ENCODE measurements at regions not wholly inside any gene's neighbourhood (a gene's known extent, or its start where the extent isn't known, plus 50 kb on each side); places are given as distances from the start of the nearest gene placed in this dataset.

DNA sequence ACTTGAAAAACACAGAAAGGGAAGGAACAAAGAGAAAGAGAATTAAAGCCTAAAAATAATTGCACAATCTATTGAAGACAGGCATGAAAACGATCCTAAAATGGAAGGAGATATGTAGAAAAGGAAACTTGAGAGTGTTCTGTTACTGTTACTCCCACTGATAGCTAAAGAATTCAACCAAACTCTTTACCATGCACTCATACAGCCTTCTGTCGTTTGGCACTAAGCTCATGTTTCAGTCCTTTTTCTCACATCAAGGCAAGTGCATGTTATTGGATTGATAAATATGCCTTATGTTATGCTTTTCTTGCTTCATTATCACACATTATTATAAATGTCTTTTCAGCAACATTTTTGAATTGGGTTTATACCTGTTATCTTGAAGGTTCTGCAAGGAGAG lies 696.5 kb downstream of the EFNA5 start:
- no peak for DNase-seq

DNA sequence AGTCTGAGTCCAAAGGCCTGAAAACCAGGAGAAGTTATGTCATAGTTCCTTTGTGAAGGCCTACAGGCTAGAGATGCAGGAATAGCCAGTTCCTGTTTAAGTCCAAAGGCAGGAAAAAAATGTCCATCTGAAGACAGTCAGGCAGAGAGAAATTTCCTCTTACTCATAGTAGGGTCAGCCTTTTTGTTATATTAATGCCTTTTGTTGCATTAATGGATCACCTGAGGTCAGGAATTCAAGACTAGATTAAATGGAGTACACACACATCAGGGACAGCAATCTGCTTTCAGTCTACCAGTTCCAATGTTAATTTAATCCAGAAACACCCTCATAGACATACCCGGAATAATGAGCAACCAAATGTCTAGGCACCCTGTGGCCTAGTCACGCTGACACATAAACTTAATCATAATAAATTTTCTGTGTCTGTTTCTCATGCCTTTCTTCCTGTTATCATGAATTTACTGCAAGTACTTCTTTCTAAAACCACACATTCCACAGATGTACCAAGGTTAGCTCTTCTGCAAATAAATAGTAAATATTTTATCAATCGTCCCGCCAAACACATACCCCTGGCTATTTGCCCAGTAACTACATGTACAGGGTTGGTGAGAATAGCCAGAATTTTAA lies 703.9 kb downstream of the EFNA5 start:
- no peak for DNase-seq

DNA sequence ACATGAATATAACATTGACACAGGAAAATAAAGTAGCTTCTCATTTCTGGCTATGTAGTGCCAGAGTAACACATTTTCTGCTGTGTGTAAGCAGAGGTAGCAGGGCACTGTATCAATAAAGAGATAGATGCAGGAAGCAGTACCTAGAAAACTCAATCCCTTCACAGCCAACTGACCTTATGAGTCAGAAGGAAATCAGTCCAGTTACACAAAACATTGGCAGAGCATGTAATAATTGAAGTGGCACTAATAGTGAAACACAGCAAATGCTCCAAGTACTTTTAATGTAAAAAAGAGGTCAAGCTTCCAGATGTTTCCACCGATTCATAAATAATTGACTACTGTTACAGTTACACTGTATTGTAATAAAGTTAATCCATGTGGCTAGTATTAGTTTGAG lies 706.6 kb downstream of the EFNA5 start:
- DNase-seq, result no peak

DNA sequence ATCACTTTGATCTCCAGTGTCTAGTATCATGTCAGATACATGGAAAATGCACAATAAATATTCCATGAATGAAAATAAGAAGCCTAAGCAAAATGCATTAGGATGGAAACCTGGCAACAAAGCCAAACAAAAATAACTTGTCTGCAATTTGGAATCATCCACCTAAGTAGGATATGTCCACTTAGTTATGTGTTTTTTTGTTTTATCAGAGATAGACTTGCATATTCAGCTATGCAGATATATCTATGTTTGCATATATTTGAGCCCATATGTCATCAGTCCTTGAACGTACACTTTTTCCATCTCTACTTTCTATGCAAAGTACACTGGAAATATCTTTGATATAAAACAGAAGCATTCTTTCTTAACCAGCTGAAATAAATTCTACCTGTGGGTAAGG lies 707.1 kb downstream of the EFNA5 start:
- DNase-seq, result no peak

DNA sequence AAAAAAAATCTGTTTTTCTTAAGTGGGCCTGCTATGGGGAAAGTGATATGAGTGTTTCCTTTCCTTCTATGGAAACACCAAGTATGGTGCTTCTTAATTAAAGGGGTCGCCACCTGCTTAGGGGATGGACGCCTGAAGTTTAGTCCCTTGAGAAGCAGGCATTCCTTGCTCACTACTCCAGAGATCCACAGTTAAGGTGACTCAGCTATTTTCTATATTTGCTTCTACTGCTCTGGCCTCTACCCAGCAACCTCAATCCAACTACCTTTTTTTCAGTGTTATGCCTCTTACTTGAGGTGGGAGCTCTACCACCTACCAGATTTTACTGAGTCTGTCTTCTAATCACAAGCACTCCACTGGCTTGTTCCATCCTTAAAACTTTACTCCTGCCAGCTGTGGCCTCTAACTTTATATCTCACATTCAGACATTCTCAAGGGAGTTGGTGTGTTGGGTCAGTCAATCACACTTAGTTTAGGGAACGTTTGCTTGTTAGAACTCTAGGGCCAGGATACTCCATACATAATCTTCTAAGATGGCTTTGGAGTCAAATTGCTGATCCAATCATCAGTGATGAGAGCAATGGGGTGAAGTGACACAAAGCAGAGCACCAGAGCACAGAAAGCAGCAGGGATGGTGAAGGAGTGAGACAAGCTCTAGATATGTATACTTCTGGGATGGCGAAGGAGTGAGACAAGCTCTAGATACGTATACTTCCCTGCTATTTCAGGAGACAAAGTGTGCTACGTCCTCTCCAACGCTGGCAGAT lies 708.1 kb downstream of the EFNA5 start:
- no peak for DNase-seq

DNA sequence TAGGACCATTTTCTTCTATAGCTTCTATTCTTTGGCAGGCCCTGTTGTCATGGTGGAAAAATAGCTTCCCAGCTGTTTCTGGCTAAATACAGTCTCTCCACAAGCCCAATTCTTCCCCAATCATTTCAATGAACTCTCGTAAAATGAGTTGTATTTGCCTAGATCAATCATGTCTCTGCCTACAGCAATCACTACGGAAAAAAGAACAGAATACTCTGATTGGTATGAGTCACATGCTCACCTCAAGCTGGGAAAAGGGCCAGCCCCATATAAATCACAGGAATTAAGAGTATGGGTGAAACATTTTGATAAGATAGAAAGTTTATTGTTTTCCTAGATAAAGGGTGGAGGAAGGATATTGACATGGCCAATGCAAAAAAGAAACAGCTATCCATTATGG lies 711.4 kb downstream of the EFNA5 start:
- DNase-seq, result no peak

DNA sequence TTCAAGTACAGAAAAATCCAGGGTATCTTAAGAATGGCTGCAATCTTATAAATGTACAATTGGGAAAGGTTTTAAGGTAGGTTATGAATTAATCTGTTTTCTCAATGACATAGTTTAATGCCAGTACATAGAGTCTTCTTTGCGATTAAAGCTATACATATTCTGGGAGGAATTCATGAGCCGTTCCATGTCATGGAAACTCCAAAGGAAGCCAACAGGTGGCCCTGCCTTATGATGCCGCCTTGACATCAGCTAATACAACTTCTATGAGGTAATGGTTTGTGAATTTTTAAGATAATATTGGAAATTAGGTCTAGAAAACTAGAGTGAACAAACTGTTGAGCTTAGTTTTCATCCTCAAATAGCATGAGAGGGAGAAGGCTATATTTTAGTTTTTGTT lies 713.4 kb downstream of the EFNA5 start:
- no peak for DNase-seq

DNA sequence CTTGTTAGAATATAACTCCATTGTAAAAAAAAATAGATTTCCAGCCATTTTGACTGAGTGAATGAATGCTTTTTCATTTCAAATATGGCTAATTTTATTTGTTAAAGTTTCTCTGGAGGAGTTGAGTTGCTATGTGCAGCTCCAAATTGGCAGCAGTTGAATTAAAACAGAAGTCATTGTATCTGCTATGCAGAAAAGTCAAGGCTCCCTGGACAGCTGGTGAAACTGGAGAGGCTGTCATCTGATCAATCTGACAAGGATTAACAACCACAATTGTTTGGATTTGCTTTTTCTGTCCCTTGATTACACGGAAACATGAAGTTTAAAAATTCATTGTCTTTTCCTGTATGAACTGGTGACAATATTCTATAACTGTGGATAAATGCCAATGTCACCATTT lies 713.9 kb downstream of the EFNA5 start:
- no peak for DNase-seq

DNA sequence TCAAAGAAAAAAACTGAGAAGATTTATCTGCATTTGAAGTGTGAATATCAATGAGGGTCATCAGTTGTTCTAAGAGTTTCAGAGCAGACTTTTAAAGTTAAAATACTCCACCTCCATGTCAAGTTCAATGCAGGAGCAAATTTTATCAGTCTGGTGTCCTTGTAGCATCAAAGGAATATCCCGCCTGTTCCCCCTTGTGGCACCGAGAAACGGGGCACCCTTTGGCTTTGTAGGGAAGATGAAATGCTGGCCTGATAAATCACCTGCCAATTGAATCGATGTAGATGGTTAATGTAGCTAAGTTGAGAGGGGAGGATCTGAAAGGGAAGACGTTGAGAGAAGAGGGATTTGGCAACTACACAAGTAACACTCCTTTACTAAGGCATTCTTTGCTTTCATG lies 714.5 kb downstream of the EFNA5 start:
- DNase-seq, result no peak

DNA sequence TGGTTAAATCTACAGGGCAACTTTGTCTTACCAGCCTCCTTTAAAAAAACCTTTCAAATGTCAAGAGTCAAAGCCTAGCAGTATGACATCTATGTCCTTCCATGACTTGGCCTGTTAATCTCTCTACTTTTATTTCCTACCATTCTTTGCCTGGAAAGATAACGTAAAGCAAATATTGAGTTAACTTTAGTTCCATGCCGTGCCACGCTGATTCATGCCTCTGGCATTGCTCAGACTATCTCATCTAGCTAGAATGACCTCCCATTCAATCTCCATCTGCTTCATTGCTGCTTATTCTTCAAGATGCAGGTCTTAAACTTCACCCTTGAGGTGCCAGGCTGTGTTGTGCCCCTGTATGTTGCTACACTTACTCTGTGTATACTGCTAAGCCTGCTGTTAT lies 729.8 kb downstream of the EFNA5 start:
- DNase-seq, result no peak

DNA sequence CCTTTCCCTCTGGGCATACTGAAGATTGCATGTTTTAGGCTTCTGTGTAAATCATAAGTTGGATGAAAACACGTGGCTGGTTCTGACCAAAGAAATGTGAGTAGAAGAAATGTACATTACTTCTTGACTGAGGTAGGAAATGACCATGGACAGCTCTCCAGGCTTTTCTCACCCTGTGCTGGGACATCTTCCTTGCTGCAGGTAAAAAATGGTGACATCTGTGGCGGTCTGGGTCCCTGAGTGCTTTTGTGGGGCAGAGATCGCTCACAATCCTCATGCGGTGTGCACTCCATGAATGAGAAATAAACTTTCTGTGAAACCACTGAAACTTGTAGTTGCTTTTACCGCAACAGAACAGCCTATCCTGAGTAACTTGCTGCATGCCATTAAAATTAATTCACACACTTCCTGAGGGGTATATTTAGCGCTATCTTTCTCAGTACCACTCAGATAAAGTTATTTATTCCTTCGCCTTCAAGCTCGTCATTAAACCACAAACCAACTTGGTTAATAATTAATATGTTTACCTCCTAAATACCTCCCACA lies 730.4 kb downstream of the EFNA5 start:
- no peak for DNase-seq

DNA sequence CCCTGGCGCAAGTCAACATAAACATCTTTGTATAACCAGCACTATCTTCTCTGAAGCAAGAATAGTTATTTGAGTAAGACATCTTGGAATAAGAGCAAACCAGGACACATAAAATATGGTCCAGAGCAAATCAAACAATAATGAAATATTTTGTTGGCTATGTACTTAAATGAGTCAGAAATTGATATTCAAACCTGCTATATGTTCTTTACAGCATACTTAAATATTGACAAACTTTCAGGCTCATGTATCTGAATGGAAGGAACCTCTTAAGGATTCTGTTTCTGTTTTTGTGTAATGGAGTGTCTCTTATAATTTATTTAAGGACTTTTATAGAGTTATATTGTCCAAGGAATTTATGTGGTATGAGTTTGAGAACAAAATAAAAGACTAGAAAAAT lies 747.3 kb downstream of the EFNA5 start:
- DNase-seq, result no peak

DNA sequence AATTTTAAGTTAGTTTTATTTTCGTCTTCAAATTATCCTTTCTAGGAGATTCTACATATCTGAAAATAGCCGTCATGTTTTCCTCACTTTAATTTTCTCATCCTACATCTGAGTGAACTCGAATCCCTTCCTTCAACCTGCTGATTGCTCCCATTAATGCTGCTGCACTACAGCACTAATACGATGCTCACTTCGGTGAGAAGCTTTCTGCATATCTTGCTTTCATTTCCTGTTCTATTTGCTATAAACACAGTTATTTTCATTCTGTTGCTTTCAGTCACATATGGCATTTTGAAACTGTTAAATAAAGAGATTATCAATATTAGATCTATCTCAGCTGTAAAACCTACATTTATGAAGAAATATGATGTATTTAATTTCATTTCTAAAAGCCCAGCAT lies 749.2 kb downstream of the EFNA5 start:
- no peak for DNase-seq

DNA sequence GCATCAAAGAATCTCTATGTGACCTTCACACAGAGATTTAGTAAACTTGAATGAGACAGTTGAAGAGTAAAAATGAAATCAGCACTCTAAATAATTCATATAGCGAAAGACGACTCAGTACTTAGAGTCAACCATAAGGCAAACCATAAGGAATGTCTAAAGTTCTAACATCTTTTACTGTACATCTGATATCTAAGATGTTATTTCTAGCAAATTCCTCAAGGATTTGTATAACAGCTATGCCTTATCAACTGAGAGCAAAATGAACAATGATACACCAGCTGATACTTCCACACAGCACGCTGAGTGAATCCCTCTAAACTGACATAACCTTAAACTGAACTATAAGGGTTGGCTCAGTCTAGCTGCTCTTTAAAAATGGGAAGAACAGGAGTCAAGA lies 760.3 kb downstream of the EFNA5 start:
- DNase-seq, result no peak

DNA sequence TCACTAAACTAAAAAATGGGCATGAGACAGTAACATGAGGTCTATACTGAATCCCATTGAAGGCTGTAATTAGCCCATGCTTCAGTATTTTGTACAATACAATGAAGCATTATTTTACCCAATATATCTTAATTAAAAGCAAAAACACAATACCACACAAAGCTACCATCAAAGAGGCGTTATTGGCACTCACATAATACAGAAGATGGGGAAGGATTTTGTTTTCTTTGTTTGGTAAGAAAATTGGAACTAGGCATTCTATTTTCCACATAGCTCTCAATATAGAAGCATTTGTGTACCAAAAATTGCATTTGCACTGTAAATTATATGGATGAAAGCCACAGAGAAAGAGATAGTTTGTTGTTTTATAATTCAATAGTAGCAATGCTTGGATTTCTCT lies 761.0 kb downstream of the EFNA5 start:
- DNase-seq, result no peak

DNA sequence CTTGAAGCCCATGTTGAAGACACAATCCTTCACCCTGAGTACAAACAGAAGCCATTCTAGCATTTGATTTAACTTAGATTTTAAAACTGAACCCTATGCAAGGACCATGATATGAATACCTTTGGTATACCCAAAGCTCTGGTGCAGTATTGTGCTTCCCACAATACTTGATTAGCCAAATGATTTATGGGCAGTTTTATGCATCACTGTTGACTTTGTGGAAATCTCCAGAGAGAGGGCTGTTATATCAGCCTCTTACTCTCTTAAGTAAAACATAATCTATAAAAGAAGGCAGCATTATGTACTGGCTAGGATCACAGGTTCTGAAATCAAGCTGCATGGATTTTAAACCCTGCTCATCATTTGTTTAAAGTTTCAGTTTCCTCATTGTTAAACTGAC lies 762.8 kb downstream of the EFNA5 start:
- no peak for DNase-seq

DNA sequence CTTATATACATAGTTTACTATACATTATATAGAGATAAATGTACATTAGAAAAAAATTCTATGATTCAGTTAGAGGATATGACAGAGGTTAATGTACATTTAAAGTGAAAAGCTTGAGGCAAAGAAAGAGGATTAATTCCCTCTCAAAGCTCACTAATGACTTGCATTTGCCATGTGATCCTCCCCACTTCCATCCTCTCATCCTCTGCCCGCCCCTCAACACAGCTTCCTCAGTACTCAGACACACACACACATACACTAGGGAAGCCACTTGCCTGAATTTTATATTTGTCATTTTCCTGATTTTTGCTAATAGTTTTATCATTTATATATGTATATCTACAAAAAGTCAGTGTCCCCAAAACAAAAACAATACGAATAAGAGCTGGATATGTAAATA lies 764.5 kb downstream of the EFNA5 start:
- DNase-seq, result no peak

DNA sequence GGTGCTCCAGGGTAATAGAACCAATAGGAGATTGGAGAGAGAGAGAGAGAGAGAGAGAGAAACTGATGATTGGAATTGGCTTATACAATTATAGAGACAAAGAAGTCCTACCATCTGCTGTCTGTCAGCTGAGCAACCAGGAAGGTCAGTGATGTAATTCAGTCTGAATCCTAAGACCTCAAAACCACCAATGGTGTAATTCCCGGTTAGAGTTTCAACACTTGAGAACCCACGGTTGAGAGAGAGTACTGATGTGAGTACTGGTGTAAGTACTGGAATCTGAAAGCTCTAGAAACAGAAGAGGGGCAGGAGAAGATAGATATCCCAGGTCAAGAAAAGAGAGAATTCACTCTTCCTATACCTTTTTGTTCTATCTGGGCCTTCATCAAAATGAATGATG lies 775.8 kb downstream of the EFNA5 start:
- peak; percentile 97 for DNase-seq

DNA sequence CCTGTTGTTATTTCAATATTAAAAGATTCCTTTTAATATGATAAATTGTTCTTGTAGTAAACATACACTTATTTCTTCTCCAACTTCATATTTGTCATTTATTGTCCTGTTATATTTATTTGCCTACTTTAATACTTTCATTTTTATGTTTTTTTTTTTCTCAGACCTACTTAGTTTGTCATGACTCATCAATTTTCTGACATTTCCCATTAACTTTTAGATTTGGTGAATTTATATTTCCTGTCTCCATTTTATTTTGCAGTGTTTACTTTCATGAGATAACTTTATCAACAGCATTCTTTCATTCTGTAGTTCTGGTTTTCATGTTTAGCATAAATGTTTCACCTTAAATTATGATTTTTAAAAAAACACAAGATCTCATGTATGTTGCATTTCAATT lies 788.7 kb downstream of the EFNA5 start:
- no peak for DNase-seq

DNA sequence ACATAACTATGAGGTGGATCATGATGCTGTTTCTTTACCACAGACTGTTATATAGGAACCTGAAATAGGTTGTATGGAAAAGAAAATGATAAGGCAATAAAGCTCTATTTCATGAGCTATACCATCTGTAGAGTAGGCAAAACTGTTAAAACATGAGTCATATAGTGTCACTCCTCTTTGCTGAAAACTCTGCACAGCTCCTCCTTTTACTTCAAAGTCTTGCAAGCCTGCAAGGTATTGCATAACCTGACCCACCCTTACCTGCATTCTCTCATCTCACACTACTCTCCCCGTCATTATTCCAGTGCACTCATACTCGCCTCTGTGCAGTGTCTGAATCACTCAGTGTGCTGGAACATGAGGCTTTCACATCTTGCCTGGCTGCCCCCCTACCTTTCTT lies 790.1 kb downstream of the EFNA5 start:
- DNase-seq, result no peak

DNA sequence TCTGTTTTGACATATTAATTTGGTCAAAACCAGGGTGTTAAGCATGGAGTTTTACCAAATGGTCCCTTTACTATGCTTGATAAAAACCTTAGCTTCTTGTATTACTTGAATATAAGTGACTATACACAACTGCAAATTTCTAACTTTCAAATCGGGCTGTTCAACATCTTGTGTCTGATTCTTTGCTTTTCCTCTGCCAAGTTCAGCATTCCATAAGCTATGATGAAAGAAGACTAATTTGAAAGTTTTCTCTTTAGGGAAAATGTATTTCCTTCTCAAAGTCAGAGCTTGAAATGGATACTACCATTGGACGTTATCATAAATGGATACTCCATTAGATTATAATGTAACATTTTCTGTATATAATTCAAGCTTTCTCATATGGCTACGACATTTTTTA lies 792.9 kb downstream of the EFNA5 start:
- no peak for DNase-seq

DNA sequence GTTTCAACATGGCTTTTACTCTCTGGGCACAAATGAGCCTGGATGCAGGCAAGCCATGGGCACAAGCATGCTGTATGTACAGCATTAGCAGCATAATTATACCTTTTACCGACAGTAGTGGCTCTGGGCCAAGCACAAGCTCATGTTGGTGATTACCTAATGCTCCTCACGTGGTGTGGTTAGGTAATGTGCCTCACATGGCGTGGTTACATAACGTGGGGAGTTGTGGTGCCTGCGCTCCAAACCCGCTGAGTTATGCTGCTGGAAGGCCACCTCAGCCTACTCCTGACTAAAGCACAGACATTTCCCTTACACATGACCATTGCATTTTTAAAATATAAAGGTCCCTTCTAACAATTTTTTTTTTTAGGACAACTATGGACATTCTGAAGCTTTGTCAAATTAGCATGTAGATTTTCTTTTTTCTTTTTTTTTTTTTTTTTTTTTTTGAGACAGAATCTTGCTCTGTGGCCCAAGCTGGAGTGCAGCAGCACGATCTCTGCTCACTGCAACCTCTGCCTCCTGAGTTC lies 794.0 kb downstream of the EFNA5 start:
- DNase-seq, result peak; percentile 32

DNA sequence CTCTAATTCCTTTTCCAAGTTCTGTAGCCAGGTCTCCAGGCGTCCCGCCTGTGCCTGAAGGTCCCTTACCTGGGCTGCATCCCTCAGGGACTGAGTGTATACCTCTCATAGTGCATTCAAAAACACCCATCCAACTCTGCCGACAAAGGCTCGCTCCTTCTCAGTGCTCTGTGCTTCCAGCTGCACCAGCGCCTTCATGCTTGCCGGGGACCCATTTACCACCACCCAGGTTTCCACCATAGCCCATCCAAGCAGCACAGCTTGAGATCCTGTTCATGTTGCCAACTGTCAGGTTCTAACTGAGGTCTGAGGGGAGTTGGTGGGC lies 794.5 kb downstream of the EFNA5 start:
- DNase-seq, result no peak

DNA sequence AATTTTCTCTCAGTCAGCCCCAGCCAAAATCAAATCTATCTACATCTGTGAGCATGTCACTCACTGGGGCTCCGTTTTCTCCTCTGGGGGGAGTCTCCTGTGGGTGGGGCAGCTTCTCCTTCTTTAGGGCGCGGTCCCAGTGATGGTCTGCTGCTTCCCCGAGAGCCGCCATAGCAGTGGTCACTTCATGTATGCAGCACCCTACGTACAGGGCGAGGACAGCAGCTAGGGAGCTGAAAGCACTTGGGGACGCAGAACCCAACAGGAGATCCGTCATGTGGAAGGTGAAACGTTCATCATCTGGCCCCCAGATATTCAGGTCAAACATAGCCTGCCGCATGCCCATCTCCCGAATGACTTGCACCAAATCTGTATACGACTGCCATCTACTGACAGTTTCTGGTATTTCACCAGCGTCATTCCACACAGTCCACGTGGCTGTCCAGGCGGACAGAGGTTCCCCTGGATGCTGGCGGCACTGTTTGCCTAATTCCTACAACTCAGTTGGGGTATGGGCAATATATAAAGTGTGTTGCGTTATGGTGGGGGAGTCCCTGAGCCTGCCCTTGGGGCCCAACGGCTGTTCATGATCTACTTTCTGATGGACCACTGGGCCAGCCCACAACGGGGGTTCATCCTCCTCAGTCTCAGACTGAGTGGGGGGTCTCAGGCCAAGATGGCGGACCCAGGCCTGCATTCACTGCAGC lies 795.0 kb downstream of the EFNA5 start:
- DNase-seq, result peak; percentile 29
